Thoracic aorta (tissue), 2 donors: ENCODE measurements at regions not wholly inside any gene's neighbourhood (a gene's known extent, or its start where the extent isn't known, plus 50 kb on each side); places are given as distances from the start of the nearest gene placed in this dataset.

ENCODE experiments used
- ATAC-seq: fragments of 150-250 bp; one replicate; pipeline ENCODE4 v1.8.0; 2017; ENCODE audit warnings: low read depth; ENCODE audit not compliant: insufficient number of reproducible peaks, low FRiP score
- DNase-seq: peaks from one replicate; pipeline ENCODE4 v3.0.0-alpha.2; 2020; ENCODE audit warnings: low spot score
- H3K27ac ChIP-seq, 2 donors: fragments of 200-600 bp; sonication (generic); 1 replicate in 1 of 2; 2 replicates in 1 of 2; pipeline ENCODE4 v1.5.1; 2016; ENCODE audit warnings: mild to moderate bottlenecking in 2 of 2, moderate library complexity in 2 of 2
- H3K27me3 ChIP-seq: fragments of 200-600 bp; sonication (generic); replicated peaks from 2 replicates; pipeline ENCODE4 v1.6.0; 2016; ENCODE audit warnings: mild to moderate bottlenecking; ENCODE audit not compliant: insufficient read depth
- H3K36me3 ChIP-seq: fragments of 200-600 bp; sonication (generic); one replicate; pipeline ENCODE4 v1.5.1; 2016
- H3K4me1 ChIP-seq, 2 donors: fragments of 200-600 bp; sonication (generic); 1 replicate in 1 of 2; 2 replicates in 1 of 2; pipeline versions ENCODE4 v1.5.1 to v1.6.0; 2016; ENCODE audit warnings: low read depth in 2 of 2, mild to moderate bottlenecking in 1 of 2; ENCODE audit not compliant: control insufficient read depth in 1 of 2
- H3K4me3 ChIP-seq: fragments of 200-600 bp; sonication (generic); 2 replicates; pipeline ENCODE4 v1.5.1; 2016; ENCODE audit warnings: mild to moderate bottlenecking
- H3K9me3 ChIP-seq: fragments of 200-600 bp; sonication (generic); 2 replicates; pipeline ENCODE4 v1.5.1; 2016
- CTCF ChIP-seq: fragments of 200-600 bp; sonication (generic); IDR thresholded peaks from one replicate; pipeline ENCODE4 v1.5.1; 2019; ENCODE audit warnings: antibody characterized with exemption

- no peak for DNase-seq
- no peaks in the 10 kb centered on the region for H3K27me3 ChIP-seq
- H3K27ac ChIP-seq, result no peak overlapping the region
- H3K36me3 ChIP-seq, result no peaks in the 10 kb centered on the region
- no peak for TF ChIP-seq CTCF
- no peaks in the 10 kb centered on the region for H3K9me3 ChIP-seq
- peaks cover 0 to under 1% of the 10 kb centered on the region in 2 donors for H3K4me1 ChIP-seq
- H3K4me3 ChIP-seq, result no peak overlapping the region
- no peak for ATAC-seq
Observed at GRCh38 chr22:27499121-27499520, 302.4 kb downstream of the MN1 start.

- no peak for TF ChIP-seq CTCF
- Histone ChIP-seq H3K4me3 (no peak overlapping the region), H3K27me3 (no peaks in the 10 kb centered on the region), H3K27ac (no peak overlapping the region), H3K9me3 (no peaks in the 10 kb centered on the region), H3K4me1 (peaks cover 0 to 6% of the 10 kb centered on the region in 2 donors), H3K36me3 (no peaks in the 10 kb centered on the region)
- no peak for ATAC-seq
- no peak for DNase-seq
Observed at GRCh38 chr22:27501191-27501936, 300.2 kb downstream of the MN1 start.

- no peak overlapping the region for H3K27ac ChIP-seq
- no peak overlapping the region for H3K4me3 ChIP-seq
- no peak for TF ChIP-seq CTCF
- no peaks in the 10 kb centered on the region for H3K36me3 ChIP-seq
- H3K4me1 ChIP-seq, result peaks cover 5 to 15% of the 10 kb centered on the region in 2 donors
- no peaks in the 10 kb centered on the region for H3K27me3 ChIP-seq
- no peaks in the 10 kb centered on the region for H3K9me3 ChIP-seq
- ATAC-seq, result no peak
- DNase-seq, result no peak
Observed at GRCh38 chr22:27502327-27502726, 299.2 kb downstream of the MN1 start.

- no peak for ATAC-seq
- DNase-seq, result no peak
- Histone ChIP-seq H3K9me3 (no peaks in the 10 kb centered on the region), H3K27ac (no peak overlapping the region), H3K27me3 (no peaks in the 10 kb centered on the region), H3K4me3 (no peak overlapping the region), H3K36me3 (no peaks in the 10 kb centered on the region), H3K4me1 (peaks cover 6 to 31% of the 10 kb centered on the region in 2 donors)
- TF ChIP-seq CTCF, result no peak
Observed at GRCh38 chr22:27504360-27505253, 296.9 kb downstream of the MN1 start.

- Histone ChIP-seq H3K27ac (no peak overlapping the region), H3K4me3 (no peak overlapping the region), H3K9me3 (no peaks in the 10 kb centered on the region), H3K4me1 (peaks cover 10 to 53% of the 10 kb centered on the region in 2 donors), H3K36me3 (no peaks in the 10 kb centered on the region), H3K27me3 (no peaks in the 10 kb centered on the region)
- no peak for TF ChIP-seq CTCF
- ATAC-seq, result no peak
- no peak for DNase-seq
Observed at GRCh38 chr22:27507111-27507611, 294.4 kb downstream of the MN1 start.
